ENCODE measurements at regions not wholly inside any gene's neighbourhood (a gene's known extent, or its start where the extent isn't known, plus 50 kb on each side); places are given as distances from the start of the nearest gene placed in this dataset.

- no peak overlapping the region for H3K4me3 Mint-ChIP-seq (ENCODE audit: unreplicated experiment)
- no peak for TF ChIP-seq CTCF (IDR thresholded peaks at IDR 0.05)
- peaks cover 4% of the 10 kb centered on the region for H3K4me1 Mint-ChIP-seq (ENCODE audit: low read depth)
- no peak for DNase-seq (ENCODE audit: low spot score)
- peaks cover 7% of the 10 kb centered on the region for H3K27me3 Mint-ChIP-seq (ENCODE audit: low read depth)
- H3K36me3 Mint-ChIP-seq (ENCODE audit: low read depth): no peaks in the 10 kb centered on the region
- no peak overlapping the region for H3K27ac Mint-ChIP-seq (ENCODE audit: unreplicated experiment)
- no peaks in the 10 kb centered on the region for H3K9me3 Mint-ChIP-seq (ENCODE audit: low read depth)
Measured at GRCh38 chr11:90844041-90844440, 621.2 kb upstream of the CHORDC1 start.

- no peak for TF ChIP-seq CTCF (IDR thresholded peaks at IDR 0.05)
- no peak overlapping the region for H3K27ac Mint-ChIP-seq (ENCODE audit: unreplicated experiment)
- H3K36me3 Mint-ChIP-seq (ENCODE audit: low read depth): no peaks in the 10 kb centered on the region
- no peak for DNase-seq (ENCODE audit: low spot score)
- H3K27me3 Mint-ChIP-seq (ENCODE audit: low read depth): peaks cover 7% of the 10 kb centered on the region
- no peak overlapping the region for H3K4me3 Mint-ChIP-seq (ENCODE audit: unreplicated experiment)
- H3K9me3 Mint-ChIP-seq (ENCODE audit: low read depth): no peaks in the 10 kb centered on the region
- H3K4me1 Mint-ChIP-seq (ENCODE audit: low read depth): peaks cover 4% of the 10 kb centered on the region
Measured at GRCh38 chr11:90842681-90843080, 619.8 kb upstream of the CHORDC1 start.

GRCh38 chr11:90840071-90840470 is 617.2 kb upstream of the CHORDC1 start:
- Mint-ChIP-seq H3K4me1 (ENCODE audit: low read depth) (peaks cover 3% of the 10 kb centered on the region), H3K9me3 (ENCODE audit: low read depth) (no peaks in the 10 kb centered on the region), H3K36me3 (ENCODE audit: low read depth) (no peaks in the 10 kb centered on the region), H3K27me3 (ENCODE audit: low read depth) (peaks cover 8% of the 10 kb centered on the region), H3K4me3 (ENCODE audit: unreplicated experiment) (no peak overlapping the region), H3K27ac (ENCODE audit: unreplicated experiment) (no peak overlapping the region)
- DNase-seq (ENCODE audit: low spot score): no peak
- no peak for TF ChIP-seq CTCF (IDR thresholded peaks at IDR 0.05)

GRCh38 chr11:90836031-90836430 is 613.2 kb upstream of the CHORDC1 start:
- Mint-ChIP-seq H3K9me3 (ENCODE audit: low read depth) (peaks cover 3% of the 10 kb centered on the region), H3K4me3 (ENCODE audit: unreplicated experiment) (no peak overlapping the region), H3K27ac (ENCODE audit: unreplicated experiment) (no peak overlapping the region), H3K27me3 (ENCODE audit: low read depth) (peaks cover 6% of the 10 kb centered on the region), H3K36me3 (ENCODE audit: low read depth) (no peaks in the 10 kb centered on the region), H3K4me1 (ENCODE audit: low read depth) (no peaks in the 10 kb centered on the region)
- no peak for TF ChIP-seq CTCF (IDR thresholded peaks at IDR 0.05)
- DNase-seq (ENCODE audit: low spot score): no peak

- Mint-ChIP-seq H3K9me3 (ENCODE audit: low read depth) (no peaks in the 10 kb centered on the region), H3K4me3 (ENCODE audit: unreplicated experiment) (no peak overlapping the region), H3K27ac (ENCODE audit: unreplicated experiment) (no peak overlapping the region), H3K27me3 (ENCODE audit: low read depth) (peaks cover 5% of the 10 kb centered on the region), H3K4me1 (ENCODE audit: low read depth) (no peaks in the 10 kb centered on the region), H3K36me3 (ENCODE audit: low read depth) (no peaks in the 10 kb centered on the region)
- TF ChIP-seq CTCF (IDR thresholded peaks at IDR 0.05): no peak
- no peak for DNase-seq (ENCODE audit: low spot score)
Measured at GRCh38 chr11:90823446-90823845, 600.6 kb upstream of the CHORDC1 start.

All from chondrocyte (in vitro differentiated cells).